T1000 (cell line): ENCODE measurements at regions not wholly inside any gene's neighbourhood (a gene's known extent, or its start where the extent isn't known, plus 50 kb on each side); places are given as distances from the start of the nearest gene placed in this dataset.

Source experiments
- DNase-seq: peaks from one replicate; lab custom pipeline; 2025; ENCODE audit warnings: mixed read lengths; lab: John Stamatoyannopoulos, UW

DNA sequence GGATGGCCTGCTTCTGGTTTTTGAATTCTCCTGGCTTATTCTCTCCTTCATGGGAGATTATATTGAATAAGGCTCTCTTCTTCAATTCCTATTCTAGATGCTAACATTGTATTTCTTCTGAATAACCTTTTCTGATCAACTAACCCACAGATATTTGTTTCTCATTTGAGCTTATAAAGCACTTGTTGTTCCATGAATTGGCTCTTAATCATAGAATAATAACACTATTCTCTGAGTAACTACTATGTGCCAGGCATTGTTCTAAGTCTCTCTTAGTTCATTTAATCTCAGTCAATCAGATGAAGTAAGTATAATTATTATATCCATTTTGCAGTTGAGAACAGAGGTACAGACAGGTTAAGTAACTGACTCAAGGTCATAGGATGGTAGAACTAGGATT lies 136.3 kb upstream of the MLIP start:
- DNase-seq = no peak

DNA sequence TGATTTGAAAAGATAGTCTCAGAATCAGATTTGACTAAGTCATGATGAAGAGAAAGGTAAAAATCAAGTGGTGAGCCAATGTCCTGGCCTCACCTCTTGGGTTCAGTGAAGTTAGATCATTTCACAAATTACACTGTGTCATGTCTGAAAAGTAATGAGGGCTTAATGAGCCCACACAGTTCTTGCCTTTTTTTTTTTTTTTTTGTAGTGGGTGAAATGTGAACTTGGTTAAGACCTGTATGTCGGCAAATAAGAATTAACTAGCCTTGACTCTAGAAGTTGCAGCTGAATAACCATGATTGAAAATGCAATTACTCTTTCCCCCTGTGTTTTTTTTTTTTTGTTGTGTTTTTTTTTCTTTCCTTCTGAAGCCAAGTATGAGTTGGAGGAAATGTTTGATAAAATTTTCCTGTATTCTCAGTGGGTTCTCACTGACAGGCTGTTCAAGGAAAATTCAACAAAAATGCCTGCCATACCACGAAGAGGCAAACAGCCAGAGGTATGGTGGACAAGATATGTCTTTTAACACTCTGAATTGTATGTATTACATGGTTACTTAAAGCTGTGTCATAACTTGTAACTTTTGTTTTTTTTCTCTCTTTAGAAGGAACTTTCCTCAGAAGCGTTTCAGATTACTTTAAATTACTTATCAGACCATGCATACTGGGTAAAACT lies 135.2 kb upstream of the MLIP start:
- DNase-seq = no peak

DNA sequence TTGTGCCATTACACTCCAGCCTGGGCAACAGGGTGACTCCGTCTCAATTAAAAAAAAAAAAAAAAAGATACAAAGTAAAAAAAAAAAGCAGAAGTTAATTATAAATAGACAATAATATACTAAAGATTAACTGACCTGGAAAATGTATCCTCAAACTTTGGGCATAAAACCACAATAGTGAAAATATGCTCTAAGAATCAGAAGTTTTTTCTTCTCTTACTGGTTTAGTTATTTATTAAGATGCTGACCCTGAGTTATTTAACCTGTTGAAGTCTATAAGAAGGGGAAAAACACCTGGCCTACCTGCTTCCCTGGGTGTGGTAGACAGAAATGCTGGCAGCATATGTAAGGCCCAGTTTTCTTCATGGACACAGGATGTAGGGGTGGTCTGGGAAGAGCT lies 133.7 kb upstream of the MLIP start:
- no peak for DNase-seq

DNA sequence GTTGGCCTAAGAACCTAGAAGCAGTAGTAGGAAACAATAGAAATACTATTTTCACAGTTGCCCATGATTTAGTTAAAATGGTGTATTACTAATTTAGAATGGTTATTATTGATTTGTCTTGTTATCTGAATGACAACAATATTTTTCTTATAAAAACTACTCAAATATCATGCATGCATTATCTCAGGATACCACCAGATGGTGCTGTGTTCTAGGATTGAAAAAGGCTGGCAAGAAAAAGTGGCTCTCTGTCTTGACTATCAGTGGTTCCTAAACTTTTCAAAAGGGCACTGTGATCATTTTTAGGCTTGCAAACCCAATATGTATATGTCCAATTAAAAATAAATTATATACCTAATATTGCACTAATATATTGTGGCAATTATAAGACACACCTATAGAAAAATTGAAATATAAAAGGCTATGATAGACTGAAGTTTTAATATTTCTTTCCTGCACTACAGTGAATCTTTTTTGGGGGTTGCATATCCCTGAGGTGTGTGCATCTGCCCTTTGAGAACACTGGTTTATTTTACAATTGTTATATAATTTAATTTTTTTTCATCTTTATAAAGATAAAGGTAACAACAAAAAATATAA lies 131.7 kb upstream of the MLIP start:
- DNase-seq = no peak

DNA sequence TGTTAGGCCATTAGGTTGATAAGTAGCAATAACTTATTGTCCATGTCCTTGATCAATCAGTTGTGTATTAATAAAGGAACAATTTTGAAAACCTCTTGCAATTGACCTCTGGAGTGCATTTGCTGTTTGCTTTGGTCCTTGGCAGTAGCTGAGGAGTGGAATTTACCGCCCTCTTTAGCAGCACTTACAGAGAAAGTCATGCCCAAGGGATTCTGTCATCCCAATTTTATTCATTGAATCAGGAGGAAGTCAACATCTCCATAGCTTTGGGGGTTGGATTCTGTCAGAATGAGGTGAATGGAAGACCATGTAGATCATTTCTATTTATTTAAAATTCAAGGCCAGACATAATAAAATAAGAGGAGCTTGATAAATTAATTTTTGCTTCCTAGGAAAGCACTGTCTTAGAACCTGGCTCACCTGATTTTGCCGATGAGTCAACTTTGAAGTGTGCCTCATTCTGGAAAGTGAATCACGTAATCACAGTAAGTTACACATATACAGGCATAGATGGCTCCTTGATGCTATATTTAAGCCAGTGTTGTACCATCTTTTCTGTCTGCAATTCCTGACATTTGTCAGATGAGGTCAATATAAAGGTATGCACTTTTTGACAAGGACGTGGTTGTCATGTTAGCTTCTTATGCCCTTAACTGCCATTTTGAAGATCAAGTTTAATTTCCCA lies 128.7 kb upstream of the MLIP start:
- DNase-seq = no peak

DNA sequence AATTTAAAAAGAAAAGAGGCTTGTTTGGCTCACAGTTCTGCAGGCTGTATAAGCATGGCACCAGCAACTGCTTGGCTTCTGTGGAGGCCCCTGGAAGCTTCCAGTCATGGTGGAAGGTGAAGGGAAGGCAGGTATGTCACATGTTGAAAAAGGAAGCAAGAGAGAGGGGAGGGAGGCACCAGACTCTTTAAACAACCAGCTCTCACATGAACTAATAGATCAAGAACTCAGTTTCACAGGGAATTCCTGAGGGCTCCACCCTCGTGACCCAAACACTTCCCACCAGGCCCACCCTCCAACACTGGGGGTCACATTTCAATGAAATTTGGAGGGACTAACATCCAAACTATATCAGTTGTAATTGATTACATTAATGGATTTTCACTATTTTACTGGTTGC lies 127.9 kb upstream of the MLIP start:
- no peak for DNase-seq

DNA sequence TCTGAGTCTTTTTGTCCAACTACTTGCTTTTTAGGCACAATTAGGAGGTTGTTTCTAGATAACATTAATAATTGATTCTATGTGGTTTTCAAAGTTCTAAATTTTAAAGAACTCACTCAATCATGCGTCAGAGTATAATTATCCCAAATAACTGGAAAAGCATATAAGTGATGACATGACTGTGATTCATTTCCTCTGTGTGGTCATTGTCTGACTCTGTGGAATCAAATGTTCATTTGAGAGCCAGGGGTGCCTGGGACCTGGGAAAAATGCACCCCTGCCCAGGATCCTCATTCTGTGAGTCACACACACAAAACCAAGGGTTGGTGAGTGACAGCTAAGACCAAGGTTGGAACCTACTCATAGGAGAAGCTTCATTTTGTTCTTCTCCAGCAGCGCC lies 127.1 kb upstream of the MLIP start:
- peak; percentile 33 for DNase-seq

DNA sequence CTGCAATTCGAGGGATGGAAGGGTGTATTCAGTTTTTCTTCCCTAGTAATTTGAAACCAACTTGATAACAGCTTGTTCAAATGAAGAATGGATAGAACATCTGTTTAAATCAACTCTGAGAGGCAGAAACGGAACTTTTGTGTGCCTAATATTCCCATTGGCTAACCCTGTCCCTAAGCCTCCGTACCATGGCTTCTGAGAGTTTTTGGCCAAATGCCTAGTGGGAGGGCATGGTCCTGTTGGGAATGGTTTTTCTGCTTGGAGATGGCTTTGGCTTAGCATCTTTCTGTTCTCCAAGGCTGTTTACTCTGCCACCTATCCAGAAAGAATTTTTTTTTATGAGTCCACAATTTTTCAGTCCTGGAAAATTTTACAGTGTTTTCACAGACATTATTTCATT lies 126.7 kb upstream of the MLIP start:
- DNase-seq = no peak

DNA sequence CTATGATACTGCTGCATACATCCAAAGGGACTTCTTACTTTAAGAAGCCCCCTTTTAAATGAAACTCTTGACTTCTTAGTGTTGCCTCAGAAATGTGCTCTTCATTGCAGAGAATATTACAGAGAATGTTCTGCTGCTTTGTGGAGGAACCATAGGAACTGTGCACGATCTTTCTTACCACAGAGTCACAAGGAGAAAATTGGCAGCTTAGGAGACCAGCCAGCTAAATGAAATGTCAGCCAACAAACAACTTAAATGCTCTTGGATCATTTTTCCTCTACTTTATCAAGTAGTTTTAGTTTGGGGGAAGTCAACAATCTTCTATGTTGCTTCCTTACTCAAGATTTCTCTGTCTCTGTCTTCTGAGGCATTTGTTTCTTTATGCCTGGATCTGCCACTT lies 125.9 kb upstream of the MLIP start:
- DNase-seq = no peak

DNA sequence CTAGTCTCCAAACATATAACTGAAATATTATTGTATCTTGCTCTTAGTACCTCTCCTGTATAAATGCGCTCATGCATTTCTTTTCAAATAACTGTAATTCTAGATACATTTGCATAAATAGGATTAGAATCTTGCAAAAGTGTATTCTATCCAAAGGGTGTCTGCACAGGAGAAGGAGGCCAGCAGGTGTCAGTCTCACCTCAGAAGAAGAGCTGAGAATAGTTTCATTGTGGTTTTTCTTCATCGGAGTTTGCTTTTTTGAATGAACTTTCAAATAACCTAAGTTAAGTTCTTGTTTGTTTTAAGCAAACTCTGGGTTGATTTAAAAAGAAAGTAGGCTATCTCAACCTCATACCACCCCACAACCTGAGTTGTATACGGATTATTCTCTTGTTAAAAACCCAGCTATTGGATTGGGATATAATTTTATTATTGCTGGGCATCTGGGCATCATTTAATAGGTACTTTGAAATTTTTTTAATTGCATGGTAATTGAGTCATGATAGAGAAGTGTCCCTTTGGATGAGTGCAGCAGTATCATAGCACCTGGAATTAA lies 125.0 kb upstream of the MLIP start:
- peak; percentile 10 for DNase-seq

DNA sequence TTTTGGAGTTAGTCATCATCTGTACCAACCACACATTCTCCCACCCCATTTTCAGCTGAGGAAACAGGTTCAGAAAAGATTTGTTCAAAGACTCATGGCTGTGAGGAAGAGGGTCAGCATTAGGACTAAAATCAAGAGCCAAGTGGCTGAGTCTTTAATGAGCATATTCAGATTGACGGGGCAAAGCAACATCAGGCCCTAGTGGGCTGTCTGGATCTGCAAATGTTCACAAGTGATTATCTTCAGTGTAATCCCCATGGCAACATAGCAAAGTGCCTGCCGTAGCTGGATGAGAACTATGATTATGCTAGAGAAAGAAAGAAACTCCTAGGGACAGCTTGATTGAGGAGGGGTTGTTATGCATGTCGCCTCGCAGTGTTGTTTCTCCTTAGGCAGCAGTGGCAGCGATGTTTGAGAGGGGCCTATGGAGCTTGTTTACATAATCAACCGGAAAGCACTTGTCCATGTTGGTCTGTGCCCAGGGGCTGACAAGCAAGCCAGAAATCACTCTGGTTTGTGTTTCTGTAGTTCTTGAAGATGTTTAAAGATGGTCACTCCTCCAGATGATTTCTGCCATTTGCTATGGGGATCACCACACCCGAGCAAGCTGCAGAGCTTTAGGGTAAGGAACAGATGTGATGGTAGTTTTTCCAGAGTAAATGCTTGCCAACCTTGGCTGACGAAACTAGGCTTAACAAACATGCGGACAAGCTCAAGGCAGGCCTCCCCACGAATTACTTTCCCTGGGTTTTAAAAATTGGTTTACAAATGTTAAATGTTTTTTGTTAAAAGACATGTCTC lies 124.3 kb upstream of the MLIP start:
- DNase-seq = no peak

DNA sequence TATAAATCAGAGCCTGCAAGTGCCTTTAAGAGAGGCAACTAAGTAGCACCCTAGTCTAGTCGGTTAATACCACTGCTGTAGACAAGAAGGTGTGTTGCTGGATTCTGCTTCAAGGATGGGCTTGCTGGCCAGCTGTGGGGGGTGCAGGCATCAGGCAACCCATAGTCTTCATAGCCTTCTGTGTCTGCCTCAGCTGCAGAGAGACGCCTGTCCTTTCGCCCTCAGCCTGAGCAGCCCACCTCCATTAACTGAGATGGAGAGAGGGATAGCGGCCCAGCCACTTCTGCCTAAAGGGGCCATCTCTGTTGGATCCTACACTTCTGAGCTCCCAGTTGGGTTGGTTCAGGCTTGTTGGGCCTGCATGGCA lies 123.7 kb upstream of the MLIP start:
- no peak for DNase-seq

DNA sequence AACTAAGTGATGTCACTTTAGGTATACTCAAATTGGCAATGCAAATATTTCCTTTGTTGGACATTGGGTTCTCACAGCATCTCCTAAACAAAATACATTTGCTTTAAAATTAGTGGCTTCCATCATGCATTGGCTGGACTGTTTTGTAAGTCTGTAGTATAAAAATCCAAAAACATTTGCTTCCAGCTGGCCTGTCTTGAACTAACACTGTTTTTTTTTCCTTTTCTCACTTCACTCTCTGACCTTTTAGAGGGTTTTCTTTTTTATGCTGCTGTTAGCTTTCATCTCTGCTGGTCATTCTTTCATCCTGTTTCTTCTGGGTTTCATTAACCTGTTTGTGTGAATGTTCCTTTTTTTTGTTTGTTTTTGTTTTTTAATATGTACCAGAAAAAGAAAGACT lies 121.7 kb upstream of the MLIP start:
- no peak for DNase-seq

DNA sequence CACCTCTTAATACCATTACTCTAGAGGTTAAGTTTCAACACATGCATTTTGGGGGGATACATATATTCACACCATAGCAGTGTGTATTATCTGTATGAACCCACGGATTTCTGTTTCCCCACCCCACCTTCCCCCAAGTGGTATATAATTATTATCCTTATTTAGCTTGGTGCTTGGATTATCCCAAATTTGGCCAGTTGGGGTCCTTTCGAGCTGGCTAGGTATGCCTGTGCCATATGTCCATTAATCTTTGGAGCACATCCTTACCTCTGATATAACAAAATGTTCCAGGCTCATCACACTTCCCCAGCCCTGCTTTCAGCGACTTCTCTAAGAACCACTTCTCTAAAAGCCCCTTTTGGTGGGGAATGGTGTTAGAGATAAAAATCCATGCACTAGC lies 118.7 kb upstream of the MLIP start:
- DNase-seq = no peak

DNA sequence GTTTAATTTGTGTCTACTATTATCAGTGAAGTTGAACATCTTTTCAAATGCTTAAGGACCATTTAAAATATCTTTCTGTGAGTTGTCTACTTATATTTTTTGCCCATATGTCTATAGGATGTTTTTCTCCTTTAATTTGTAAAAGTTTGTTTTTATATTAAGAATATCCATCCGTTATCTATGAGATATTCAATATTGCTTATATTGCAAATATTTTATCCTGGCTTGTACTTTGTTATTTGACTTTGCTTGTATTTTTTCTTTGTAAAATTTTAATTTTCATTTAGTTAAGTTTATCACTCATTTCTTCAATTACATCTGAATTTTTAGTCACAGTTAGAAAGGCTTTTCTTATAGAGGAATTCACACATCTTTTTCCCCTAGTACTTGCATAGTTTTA lies 117.0 kb upstream of the MLIP start:
- DNase-seq = no peak

DNA sequence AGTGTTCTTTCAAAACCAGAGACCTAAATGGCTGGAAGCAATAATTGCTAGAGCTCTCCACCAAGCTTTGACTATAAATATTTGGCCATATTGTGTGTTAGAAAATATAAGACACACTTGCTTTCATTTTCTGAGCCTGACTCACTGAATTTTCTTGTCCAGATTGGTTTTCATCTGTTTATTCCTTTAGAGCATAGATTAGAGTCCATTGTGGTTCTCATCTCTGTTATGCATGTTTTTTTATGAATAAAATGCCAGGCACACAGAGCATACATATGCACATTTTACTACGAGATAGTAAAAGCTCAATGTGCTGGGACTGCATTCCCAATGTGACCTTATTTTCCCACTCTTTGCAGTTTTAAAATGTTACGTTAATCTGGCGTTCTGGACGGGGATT lies 115.3 kb upstream of the MLIP start:
- no peak for DNase-seq

DNA sequence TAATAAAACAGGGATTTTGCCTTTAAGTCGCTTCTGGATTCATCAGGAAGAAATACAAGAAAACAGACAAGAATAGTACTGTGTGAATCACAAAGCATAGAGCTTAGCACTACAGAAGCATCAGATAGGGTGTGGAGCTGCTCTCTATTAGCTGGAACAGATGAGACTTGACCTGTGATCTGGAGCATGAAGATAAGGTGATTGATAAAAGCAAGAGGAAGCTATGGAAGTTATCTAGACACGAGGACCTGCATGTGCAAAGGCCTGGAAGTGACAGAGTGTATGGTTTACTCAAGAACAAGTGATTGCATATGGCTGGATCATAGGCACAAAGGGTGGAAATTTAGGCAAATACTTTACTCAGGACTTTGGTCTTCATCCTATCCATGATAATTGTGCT lies 112.9 kb upstream of the MLIP start:
- DNase-seq = no peak

DNA sequence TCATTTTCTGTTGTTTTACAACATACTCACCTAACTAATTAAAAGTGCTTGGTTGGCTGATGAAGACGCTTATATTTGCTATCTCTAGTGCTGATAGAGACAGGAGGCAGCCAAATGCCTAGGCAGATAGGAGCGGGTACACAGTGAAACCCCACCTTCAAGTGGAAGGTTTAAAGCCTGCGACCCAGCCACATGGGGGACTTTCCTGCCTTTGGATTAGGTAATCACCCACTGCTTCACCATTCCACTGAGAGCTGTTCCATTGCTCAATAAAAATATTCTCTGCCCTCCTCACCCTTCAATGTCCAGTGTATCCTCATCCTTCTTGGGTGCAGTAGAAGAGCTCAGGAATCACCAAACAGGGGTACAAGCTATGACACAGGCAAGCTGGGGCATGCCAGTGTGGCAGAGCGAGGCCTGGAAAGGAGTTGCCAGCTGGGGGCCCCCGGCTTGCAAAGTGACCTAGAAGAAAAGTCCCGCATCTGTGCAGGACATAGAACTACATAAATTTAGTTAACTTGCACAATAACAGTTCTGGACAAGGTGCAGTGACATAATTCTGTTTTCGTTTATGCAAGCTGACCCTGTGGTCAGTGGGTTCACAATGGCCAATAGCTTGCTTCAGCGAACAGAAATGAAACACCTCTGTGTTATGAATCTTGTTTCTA lies 112.0 kb upstream of the MLIP start:
- DNase-seq = no peak

DNA sequence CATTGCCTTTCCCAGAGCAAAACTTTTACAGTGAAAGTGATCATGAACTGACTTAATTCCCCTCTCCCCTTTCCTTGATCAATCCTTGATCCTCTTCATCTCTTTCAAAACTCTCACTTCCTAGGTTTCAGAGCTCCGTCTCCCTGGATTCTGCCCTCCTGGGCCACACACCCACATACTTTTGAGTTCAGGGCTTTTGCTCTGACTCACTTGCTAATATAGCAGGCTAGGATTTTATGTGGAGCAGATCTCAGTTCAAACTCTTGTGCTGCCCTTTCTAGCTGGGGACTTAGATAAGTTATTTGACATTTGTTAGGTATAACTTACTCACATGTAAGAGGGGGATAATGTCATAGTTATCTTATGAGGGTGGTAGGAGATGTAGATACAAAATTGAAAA lies 109.1 kb upstream of the MLIP start:
- no peak for DNase-seq

DNA sequence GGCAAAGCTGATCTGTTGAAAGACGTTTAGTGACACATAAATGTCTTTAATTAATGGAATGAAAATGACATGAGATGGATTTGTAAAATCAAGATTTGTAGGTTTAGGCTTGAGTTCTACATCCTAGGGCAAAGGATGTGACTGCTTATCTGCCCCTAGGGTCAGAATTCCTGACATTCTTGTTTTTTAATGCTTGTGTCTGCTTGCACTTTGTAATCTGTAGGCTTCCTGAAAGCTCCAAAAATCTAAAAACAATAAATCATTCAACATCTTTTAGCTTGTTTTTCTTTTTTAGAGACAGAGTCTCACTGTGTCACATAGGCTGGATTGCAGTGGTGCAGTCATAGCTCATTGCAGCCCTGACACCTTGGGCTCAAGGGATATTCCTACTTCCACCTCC lies 107.9 kb upstream of the MLIP start:
- DNase-seq = no peak

DNA sequence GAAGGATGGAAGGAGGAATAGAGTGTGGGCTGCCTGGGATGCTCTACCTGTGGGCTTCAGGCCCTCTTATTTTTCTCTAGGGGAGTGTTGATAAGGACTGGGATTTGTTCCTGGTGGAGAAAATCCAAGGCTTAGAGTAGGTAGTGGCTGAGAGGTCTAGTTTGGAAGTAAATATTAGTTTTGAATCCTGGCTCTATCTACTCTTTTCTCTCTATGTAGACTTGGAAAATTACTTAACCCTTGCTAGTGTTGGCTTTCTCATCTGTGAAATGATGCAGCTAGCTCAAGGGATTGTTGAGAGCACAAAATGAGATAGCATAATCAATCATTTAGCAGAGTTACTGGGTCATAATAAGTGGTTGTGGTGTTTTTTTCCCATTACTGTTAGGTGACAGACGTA lies 102.7 kb upstream of the MLIP start:
- no peak for DNase-seq

DNA sequence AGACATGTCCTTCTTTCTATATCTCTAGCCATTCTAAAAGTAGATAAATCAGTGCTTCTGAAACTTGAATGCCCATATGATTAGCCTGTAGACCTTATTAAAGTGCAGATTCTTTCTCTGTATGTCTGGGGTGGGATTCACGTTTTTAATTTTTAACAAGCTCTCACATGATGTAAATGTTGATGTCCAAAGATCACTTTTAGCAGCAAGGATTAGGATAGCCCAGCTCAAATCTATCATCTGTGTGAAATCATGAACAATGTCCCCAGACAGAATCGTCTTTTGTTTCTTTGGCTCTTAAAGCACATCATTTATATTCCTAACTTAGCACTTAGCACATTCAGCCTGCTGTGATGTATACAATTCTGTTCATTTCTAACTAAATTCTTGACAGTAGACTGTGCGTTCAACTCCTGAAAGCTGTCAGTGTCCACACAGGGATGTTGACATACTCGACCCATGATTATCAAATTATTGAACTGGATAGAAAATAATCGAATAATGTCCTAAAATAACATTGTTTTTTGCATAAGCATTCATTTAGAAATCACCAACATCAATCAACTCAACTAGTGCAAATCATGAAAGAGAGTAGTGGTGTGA lies 102.1 kb upstream of the MLIP start:
- no peak for DNase-seq
